Liver (tissue), 8 donors: ENCODE measurements at regions not wholly inside any gene's neighbourhood (a gene's known extent, or its start where the extent isn't known, plus 50 kb on each side); places are given as distances from the start of the nearest gene placed in this dataset.

Source experiments
- DNase-seq: peaks from one replicate; pipeline ENCODE4 v3.0.0-alpha.2; 2017; ENCODE audit warnings: low spot score
- H3K27ac ChIP-seq, 2 donors: one replicate each; pipeline ENCODE4 v1.7.0; 2013; ENCODE audit warnings: inconsistent platforms in 2 of 2, low read length in 2 of 2, control low read depth in 1 of 2, low read depth in 1 of 2, mild to moderate bottlenecking in 1 of 2
- H3K27me3 ChIP-seq, 4 donors: one replicate each; pipeline versions ENCODE4 v1.6.1 to v1.7.0; 2013; ENCODE audit warnings: low read length in 3 of 4, inconsistent platforms in 1 of 4, mild to moderate bottlenecking in 1 of 4, moderate library complexity in 1 of 4; ENCODE audit not compliant: control insufficient read depth in 4 of 4, insufficient read depth in 4 of 4
- H3K36me3 ChIP-seq, 4 donors: one replicate each; pipeline versions ENCODE4 v1.6.1 to v1.7.0; 2013; ENCODE audit warnings: low read length in 3 of 4, mild to moderate bottlenecking in 3 of 4, low read depth in 1 of 4, moderate library complexity in 1 of 4; ENCODE audit not compliant: control insufficient read depth in 4 of 4, insufficient read depth in 3 of 4
- H3K4me1 ChIP-seq, 4 donors: one replicate each; pipeline versions ENCODE4 v1.6.1 to v1.7.0; 2013; ENCODE audit warnings: low read length in 3 of 4, mild to moderate bottlenecking in 3 of 4, moderate library complexity in 1 of 4; ENCODE audit not compliant: control insufficient read depth in 4 of 4, insufficient read depth in 4 of 4
- H3K4me3 ChIP-seq, 3 donors: one replicate each; pipeline versions ENCODE4 v1.6.1 to v1.7.0; 2013; ENCODE audit warnings: low read length in 3 of 3, control low read depth in 1 of 3, low read depth in 1 of 3, mild to moderate bottlenecking in 1 of 3
- H3K9ac ChIP-seq, 2 donors: one replicate each; pipeline ENCODE4 v1.7.0; 2013; ENCODE audit warnings: low read length in 2 of 2, mild to moderate bottlenecking in 2 of 2, moderate library complexity in 2 of 2, control low read depth in 1 of 2, low read depth in 1 of 2
- H3K9me3 ChIP-seq, 4 donors: one replicate each; pipeline versions ENCODE4 v1.6.1 to v1.7.0; 2013; ENCODE audit warnings: low read length in 3 of 4; ENCODE audit not compliant: control insufficient read depth in 4 of 4
- EGR1 ChIP-seq, 2 donors: IDR thresholded peaks; 2 replicates each; pipeline ENCODE4 v1.6.1; 2016 to 2018; ENCODE audit warnings: antibody characterized with exemption in 2 of 2, low read depth in 2 of 2
- FOXA1 ChIP-seq: IDR thresholded peaks from 2 replicates; pipeline ENCODE4 v1.6.1; 2016; ENCODE audit warnings: antibody characterized with exemption
- FOXA2 ChIP-seq: IDR thresholded peaks from 2 replicates; pipeline ENCODE4 v1.6.1; 2016; ENCODE audit warnings: antibody characterized with exemption
- GABPA ChIP-seq, 2 donors: IDR thresholded peaks in 1 of 2; conservative IDR thresholded peaks in 1 of 2; 2 replicates each; pipeline ENCODE4 v1.6.1; 2016; ENCODE audit warnings: antibody characterized with exemption in 2 of 2, mild to moderate bottlenecking in 1 of 2, moderate library complexity in 1 of 2
- HNF4A ChIP-seq, 2 donors: conservative IDR thresholded peaks; 2 replicates each; pipeline ENCODE4 v1.6.1; 2016; ENCODE audit warnings: antibody characterized with exemption in 2 of 2, mild to moderate bottlenecking in 2 of 2
- HNF4G ChIP-seq: IDR thresholded peaks from 2 replicates; pipeline ENCODE4 v1.6.1; 2016; ENCODE audit warnings: antibody characterized with exemption
- JUND ChIP-seq, 2 donors: IDR thresholded peaks; 2 replicates each; pipeline ENCODE4 v1.6.1; 2016; ENCODE audit warnings: antibody characterized with exemption in 2 of 2
- NR2F2 ChIP-seq: IDR thresholded peaks from 2 replicates; pipeline ENCODE4 v1.6.1; 2016; ENCODE audit warnings: antibody characterized with exemption
- RAD21 ChIP-seq, 2 donors: IDR thresholded peaks; 2 replicates each; pipeline ENCODE4 v1.6.1; 2016; ENCODE audit warnings: antibody characterized with exemption in 2 of 2, mild to moderate bottlenecking in 2 of 2
- RXRA ChIP-seq, 2 donors: IDR thresholded peaks; 2 replicates each; pipeline ENCODE4 v1.6.1; 2017 to 2018; ENCODE audit warnings: antibody characterized with exemption in 2 of 2, mild to moderate bottlenecking in 1 of 2
- SP1 ChIP-seq: IDR thresholded peaks from 2 replicates; pipeline ENCODE4 v1.6.1; 2018; ENCODE audit warnings: antibody characterized with exemption, mild to moderate bottlenecking
- TAF1 ChIP-seq: conservative IDR thresholded peaks from 2 replicates; pipeline ENCODE4 v1.6.1; 2016; ENCODE audit warnings: antibody characterized with exemption, mild to moderate bottlenecking
- YY1 ChIP-seq: IDR thresholded peaks from 2 replicates; pipeline ENCODE4 v1.6.1; 2016; ENCODE audit warnings: antibody characterized with exemption, mild to moderate bottlenecking
- WGBS: extraction: QIAGEN DNeasy Blood & Tissue Kit; methylation state at CpG from one replicate; pipeline ENCODE4 v1.1.7; 2013; 5-methylcytosine and 5-hydroxymethylcytosine counted together
- TF ChIP-seq, protein P1 (sequence below): IDR thresholded peaks from 2 replicates; pipeline ENCODE4 v1.6.1; 2016; ENCODE audit warnings: antibody characterized with exemption
- TF ChIP-seq, protein P2 (sequence below): IDR thresholded peaks from 2 replicates; pipeline ENCODE4 v1.6.1; 2016; ENCODE audit warnings: antibody characterized with exemption, mild to moderate bottlenecking
- TF ChIP-seq, protein P3 (sequence below): IDR thresholded peaks from 2 replicates; pipeline ENCODE4 v1.6.1; 2016; ENCODE audit warnings: antibody characterized with exemption
- TF ChIP-seq, protein P4 (sequence below): IDR thresholded peaks from 2 replicates; pipeline ENCODE4 v1.6.1; 2016; ENCODE audit warnings: antibody characterized with exemption
- TF ChIP-seq, protein P5 (sequence below): fragments of 150-350 bp; IDR thresholded peaks from 2 replicates; pipeline ENCODE4 v1.5.1; 2017; ENCODE audit warnings: improper control_type of control experiment, low read depth, low read length; ENCODE audit not compliant: missing input control
- donor health status: healthy.
- donor health status: healthy.
- donor health status: healthy.
- donor health status: healthy.
- donor health status: healthy.

DNA sequence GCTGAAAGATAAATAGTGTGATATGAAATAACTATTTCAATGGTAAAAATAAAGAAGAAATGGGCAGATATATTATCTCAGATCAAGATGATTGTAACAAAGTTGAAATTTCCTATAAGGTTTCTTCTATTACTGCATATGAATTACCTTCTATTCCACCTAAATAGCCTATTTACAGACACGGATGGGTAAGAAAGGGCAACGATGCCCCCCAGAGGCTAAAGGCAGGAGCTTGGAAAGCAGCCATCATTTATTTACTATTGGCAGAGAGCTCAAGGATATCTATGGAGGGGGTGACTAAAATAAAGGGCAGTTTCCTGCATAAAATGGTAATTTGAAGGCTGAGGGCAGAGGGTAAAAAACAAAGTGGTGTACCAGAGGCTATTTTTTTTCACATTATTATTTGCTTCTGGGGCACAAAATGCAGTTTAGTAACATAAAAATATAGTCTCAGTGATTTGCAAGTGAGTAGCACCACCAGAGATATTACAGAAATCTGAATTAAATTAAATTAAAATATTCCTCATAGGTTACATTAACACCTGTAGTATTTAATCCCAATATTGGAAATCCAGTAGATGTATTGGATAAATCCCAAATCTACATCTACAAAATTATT, 123.1 kb downstream of the BTC start (continued):
- no peak for TF ChIP-seq YY1
- TF ChIP-seq FOXA1, result no peak
- TF ChIP-seq, protein P1, sequence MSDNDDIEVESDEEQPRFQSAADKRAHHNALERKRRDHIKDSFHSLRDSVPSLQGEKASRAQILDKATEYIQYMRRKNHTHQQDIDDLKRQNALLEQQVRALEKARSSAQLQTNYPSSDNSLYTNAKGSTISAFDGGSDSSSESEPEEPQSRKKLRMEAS, result no peak

DNA sequence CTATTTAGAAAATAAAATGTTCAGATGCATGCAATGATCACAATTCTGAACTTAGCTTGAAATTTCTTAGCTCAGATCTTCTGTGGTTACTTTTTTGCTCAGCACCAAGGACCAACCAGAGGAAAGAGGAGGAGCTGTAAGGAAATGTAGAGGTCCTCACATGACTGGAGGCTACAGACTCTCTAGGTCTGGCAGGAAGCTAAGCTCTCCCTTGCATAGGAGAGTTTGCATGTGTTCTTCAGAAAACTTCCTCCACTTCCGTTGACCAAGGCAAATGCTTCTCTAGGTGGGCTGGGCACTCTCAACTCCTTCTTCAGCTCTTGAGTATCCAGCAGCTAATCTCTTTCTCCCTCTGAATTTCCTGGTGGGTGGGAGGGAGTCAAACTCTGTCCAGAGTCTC, 119.6 kb downstream of the BTC start:
- Histone ChIP-seq H3K36me3 (no peaks in the 10 kb centered on the region), H3K27ac (no peak overlapping the region), H3K4me1 (no peaks in the 10 kb centered on the region), H3K9me3 (no peaks in the 10 kb centered on the region), H3K27me3 (peaks cover 0 to 2% (median 0%) of the 10 kb centered on the region in 4 donors), H3K4me3 (no peak overlapping the region), H3K9ac (no peak overlapping the region)
- no peak for DNase-seq
- WGBS, result 42% methylated on average over 1 of the region's 1 CpG
- TF ChIP-seq FOXA2, result no peak
- no peak for TF ChIP-seq HNF4G
- no peak for TF ChIP-seq FOXA1
- TF ChIP-seq, protein P2, sequence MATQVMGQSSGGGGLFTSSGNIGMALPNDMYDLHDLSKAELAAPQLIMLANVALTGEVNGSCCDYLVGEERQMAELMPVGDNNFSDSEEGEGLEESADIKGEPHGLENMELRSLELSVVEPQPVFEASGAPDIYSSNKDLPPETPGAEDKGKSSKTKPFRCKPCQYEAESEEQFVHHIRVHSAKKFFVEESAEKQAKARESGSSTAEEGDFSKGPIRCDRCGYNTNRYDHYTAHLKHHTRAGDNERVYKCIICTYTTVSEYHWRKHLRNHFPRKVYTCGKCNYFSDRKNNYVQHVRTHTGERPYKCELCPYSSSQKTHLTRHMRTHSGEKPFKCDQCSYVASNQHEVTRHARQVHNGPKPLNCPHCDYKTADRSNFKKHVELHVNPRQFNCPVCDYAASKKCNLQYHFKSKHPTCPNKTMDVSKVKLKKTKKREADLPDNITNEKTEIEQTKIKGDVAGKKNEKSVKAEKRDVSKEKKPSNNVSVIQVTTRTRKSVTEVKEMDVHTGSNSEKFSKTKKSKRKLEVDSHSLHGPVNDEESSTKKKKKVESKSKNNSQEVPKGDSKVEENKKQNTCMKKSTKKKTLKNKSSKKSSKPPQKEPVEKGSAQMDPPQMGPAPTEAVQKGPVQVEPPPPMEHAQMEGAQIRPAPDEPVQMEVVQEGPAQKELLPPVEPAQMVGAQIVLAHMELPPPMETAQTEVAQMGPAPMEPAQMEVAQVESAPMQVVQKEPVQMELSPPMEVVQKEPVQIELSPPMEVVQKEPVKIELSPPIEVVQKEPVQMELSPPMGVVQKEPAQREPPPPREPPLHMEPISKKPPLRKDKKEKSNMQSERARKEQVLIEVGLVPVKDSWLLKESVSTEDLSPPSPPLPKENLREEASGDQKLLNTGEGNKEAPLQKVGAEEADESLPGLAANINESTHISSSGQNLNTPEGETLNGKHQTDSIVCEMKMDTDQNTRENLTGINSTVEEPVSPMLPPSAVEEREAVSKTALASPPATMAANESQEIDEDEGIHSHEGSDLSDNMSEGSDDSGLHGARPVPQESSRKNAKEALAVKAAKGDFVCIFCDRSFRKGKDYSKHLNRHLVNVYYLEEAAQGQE, result no peak
- TF ChIP-seq RAD21 (IDR thresholded peaks at IDR 0.05), result no peak
- no peak for TF ChIP-seq NR2F2
- TF ChIP-seq, protein P3, sequence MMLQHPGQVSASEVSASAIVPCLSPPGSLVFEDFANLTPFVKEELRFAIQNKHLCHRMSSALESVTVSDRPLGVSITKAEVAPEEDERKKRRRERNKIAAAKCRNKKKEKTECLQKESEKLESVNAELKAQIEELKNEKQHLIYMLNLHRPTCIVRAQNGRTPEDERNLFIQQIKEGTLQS, result no peak
- TF ChIP-seq, protein P4, sequence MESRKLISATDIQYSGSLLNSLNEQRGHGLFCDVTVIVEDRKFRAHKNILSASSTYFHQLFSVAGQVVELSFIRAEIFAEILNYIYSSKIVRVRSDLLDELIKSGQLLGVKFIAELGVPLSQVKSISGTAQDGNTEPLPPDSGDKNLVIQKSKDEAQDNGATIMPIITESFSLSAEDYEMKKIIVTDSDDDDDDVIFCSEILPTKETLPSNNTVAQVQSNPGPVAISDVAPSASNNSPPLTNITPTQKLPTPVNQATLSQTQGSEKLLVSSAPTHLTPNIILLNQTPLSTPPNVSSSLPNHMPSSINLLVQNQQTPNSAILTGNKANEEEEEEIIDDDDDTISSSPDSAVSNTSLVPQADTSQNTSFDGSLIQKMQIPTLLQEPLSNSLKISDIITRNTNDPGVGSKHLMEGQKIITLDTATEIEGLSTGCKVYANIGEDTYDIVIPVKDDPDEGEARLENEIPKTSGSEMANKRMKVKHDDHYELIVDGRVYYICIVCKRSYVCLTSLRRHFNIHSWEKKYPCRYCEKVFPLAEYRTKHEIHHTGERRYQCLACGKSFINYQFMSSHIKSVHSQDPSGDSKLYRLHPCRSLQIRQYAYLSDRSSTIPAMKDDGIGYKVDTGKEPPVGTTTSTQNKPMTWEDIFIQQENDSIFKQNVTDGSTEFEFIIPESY, result no peak
- TF ChIP-seq YY1, result no peak
- TF ChIP-seq, protein P5, sequence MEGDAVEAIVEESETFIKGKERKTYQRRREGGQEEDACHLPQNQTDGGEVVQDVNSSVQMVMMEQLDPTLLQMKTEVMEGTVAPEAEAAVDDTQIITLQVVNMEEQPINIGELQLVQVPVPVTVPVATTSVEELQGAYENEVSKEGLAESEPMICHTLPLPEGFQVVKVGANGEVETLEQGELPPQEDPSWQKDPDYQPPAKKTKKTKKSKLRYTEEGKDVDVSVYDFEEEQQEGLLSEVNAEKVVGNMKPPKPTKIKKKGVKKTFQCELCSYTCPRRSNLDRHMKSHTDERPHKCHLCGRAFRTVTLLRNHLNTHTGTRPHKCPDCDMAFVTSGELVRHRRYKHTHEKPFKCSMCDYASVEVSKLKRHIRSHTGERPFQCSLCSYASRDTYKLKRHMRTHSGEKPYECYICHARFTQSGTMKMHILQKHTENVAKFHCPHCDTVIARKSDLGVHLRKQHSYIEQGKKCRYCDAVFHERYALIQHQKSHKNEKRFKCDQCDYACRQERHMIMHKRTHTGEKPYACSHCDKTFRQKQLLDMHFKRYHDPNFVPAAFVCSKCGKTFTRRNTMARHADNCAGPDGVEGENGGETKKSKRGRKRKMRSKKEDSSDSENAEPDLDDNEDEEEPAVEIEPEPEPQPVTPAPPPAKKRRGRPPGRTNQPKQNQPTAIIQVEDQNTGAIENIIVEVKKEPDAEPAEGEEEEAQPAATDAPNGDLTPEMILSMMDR, result no peak
- no peak for TF ChIP-seq EGR1 (IDR thresholded peaks at IDR 0.05; ENCODE audit: low read depth in 2 of 2)
- TF ChIP-seq TAF1, result no peak
- no peak for TF ChIP-seq GABPA (IDR thresholded peaks at IDR 0.05 in 1 of 2, conservative IDR thresholded peaks at IDR 0.05 in 1 of 2)
- TF ChIP-seq JUND (IDR thresholded peaks at IDR 0.05), result no peak
- TF ChIP-seq HNF4A (conservative IDR thresholded peaks at IDR 0.05), result no peak
- no peak for TF ChIP-seq RXRA (IDR thresholded peaks at IDR 0.05)
- TF ChIP-seq, protein P1, result no peak
- TF ChIP-seq SP1, result no peak
